ENCODE measurements at regions not wholly inside any gene's neighbourhood (a gene's known extent, or its start where the extent isn't known, plus 50 kb on each side); places are given as distances from the start of the nearest gene placed in this dataset.

DNA sequence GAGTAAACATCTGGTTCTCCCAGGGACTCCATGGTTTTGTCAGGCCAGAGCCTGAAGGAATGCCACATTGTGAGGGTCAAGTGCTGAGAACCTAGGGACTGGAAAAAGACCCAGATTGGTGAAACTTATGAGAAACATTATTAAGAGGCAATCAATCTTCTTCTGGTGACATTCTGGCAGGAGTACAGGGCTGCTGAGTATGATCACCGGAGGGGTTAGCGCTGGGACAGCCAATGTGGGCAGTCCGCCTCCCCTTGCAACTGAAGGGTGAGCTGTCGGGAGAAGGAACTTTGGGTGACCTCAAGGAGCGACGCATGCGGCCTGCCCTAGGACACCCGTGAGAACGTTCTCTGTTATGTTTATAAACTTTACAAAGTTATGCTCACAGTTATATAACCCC, 429.0 kb downstream of the LMO4 start:
- no peak for TF ChIP-seq CTCF (IDR thresholded peaks at IDR 0.05)
- no peak for TF ChIP-seq POLR2A (IDR thresholded peaks at IDR 0.05)
